ENCODE measurements at regions not wholly inside any gene's neighbourhood (a gene's known extent, or its start where the extent isn't known, plus 50 kb on each side); places are given as distances from the start of the nearest gene placed in this dataset.

- Histone ChIP-seq H3K27ac (replicated peaks; ENCODE audit: low read length) (no peak overlapping the region), H3K4me3 (ENCODE audit: low read length in 2 of 2) (no peak overlapping the region), H3K4me2 (ENCODE audit: insufficient read depth, low read length, poor library complexity, severe bottlenecking) (no peak overlapping the region), H3K9me3 (replicated peaks in 1 of 2; ENCODE audit: control insufficient read depth in 2 of 2, insufficient read depth in 1 of 2, low read depth in 1 of 2, low read length in 2 of 2) (no peaks in the 10 kb centered on the region), H3K4ac (ENCODE audit: low read length) (no peak overlapping the region), H3K23ac (ENCODE audit: low read depth, low read length, poor library complexity) (no peak overlapping the region), H2AFZ (ENCODE audit: low read length) (peak overlapping the region; percentile 60), H3K4me1 (ENCODE audit: control insufficient read depth in 2 of 2, insufficient read depth in 1 of 2, low read depth in 1 of 2, low read length in 2 of 2) (peaks cover 9 to 13% of the 10 kb centered on the region in 2 donors), H4K91ac (ENCODE audit: low read depth, low read length, poor library complexity) (no peak overlapping the region), H2BK15ac (ENCODE audit: low read length) (no peak overlapping the region), H3K79me1 (ENCODE audit: low read depth, low read length) (no peaks in the 10 kb centered on the region), H2BK5ac (ENCODE audit: low read length) (no peak overlapping the region), H2BK12ac (ENCODE audit: low read length) (no peak overlapping the region), H4K8ac (ENCODE audit: low read depth, low read length) (no peak overlapping the region), H3K18ac (ENCODE audit: low read length) (no peak overlapping the region), H3K9ac (ENCODE audit: low read depth, low read length, poor library complexity) (no peak overlapping the region), H2AK5ac (ENCODE audit: low read depth, low read length) (no peak overlapping the region), H3K36me3 (replicated peaks in 1 of 2; ENCODE audit: control insufficient read depth in 2 of 2, insufficient read depth in 2 of 2, low read length in 2 of 2) (no peaks in the 10 kb centered on the region), H3K14ac (ENCODE audit: low read length) (no peak overlapping the region), H2BK120ac (ENCODE audit: low read depth, low read length) (no peak overlapping the region), H3K27me3 (ENCODE audit: control insufficient read depth in 3 of 3, insufficient read depth in 3 of 3, low read depth in 1 of 3, low read length in 3 of 3) (peaks cover 0 to 12% (median 0%) of the 10 kb centered on the region in 3 experiments)
- DNase-seq (ENCODE audit: low spot score), result no peak
- WGBS, 2 donors (ENCODE audit: extremely low coverage in 2 of 2, insufficient read length in 2 of 2, insufficient replicate concordance in 1 of 2), result no CpG with 5 or more reads among the region's 14 CpGs
Measured at GRCh38 chr2:236369661-236370062, 105.5 kb upstream of the ASB18 start.

- WGBS, 2 donors (ENCODE audit: extremely low coverage in 2 of 2, insufficient read length in 2 of 2, insufficient replicate concordance in 1 of 2), result no CpG with 5 or more reads among the region's 10 CpGs
- no peak overlapping the region for H4K8ac ChIP-seq (ENCODE audit: low read depth, low read length)
- no peaks in the 10 kb centered on the region for H3K79me1 ChIP-seq (ENCODE audit: low read depth, low read length)
- H3K27me3 ChIP-seq (ENCODE audit: control insufficient read depth in 3 of 3, insufficient read depth in 3 of 3, low read depth in 1 of 3, low read length in 3 of 3), result peaks cover 0 to 6% (median 0%) of the 10 kb centered on the region in 3 experiments
- H2BK120ac ChIP-seq (ENCODE audit: low read depth, low read length), result no peak overlapping the region
- H2BK12ac ChIP-seq (ENCODE audit: low read length), result no peak overlapping the region
- no peak overlapping the region for H2AFZ ChIP-seq (ENCODE audit: low read length)
- peaks cover 9 to 13% of the 10 kb centered on the region in 2 donors for H3K4me1 ChIP-seq (ENCODE audit: control insufficient read depth in 2 of 2, insufficient read depth in 1 of 2, low read depth in 1 of 2, low read length in 2 of 2)
- no peak overlapping the region for H3K27ac ChIP-seq (replicated peaks; ENCODE audit: low read length)
- no peaks in the 10 kb centered on the region for H3K9me3 ChIP-seq (replicated peaks in 1 of 2; ENCODE audit: control insufficient read depth in 2 of 2, insufficient read depth in 1 of 2, low read depth in 1 of 2, low read length in 2 of 2)
- no peak overlapping the region for H3K4me2 ChIP-seq (ENCODE audit: insufficient read depth, low read length, poor library complexity, severe bottlenecking)
- no peak overlapping the region for H3K9ac ChIP-seq (ENCODE audit: low read depth, low read length, poor library complexity)
- no peak overlapping the region for H3K18ac ChIP-seq (ENCODE audit: low read length)
- no peak overlapping the region for H3K4ac ChIP-seq (ENCODE audit: low read length)
- no peak overlapping the region for H4K91ac ChIP-seq (ENCODE audit: low read depth, low read length, poor library complexity)
- no peak for DNase-seq (ENCODE audit: low spot score)
- H3K23ac ChIP-seq (ENCODE audit: low read depth, low read length, poor library complexity), result no peak overlapping the region
- H3K36me3 ChIP-seq (replicated peaks in 1 of 2; ENCODE audit: control insufficient read depth in 2 of 2, insufficient read depth in 2 of 2, low read length in 2 of 2), result no peaks in the 10 kb centered on the region
- no peak overlapping the region for H3K14ac ChIP-seq (ENCODE audit: low read length)
- H2BK15ac ChIP-seq (ENCODE audit: low read length), result peak overlapping the region; percentile 65
- no peak overlapping the region for H3K4me3 ChIP-seq (ENCODE audit: low read length in 2 of 2)
- no peak overlapping the region for H2AK5ac ChIP-seq (ENCODE audit: low read depth, low read length)
- H2BK5ac ChIP-seq (ENCODE audit: low read length), result no peak overlapping the region
Measured at GRCh38 chr2:236370847-236371409, 106.7 kb upstream of the ASB18 start.

- H3K18ac ChIP-seq (ENCODE audit: low read length), result no peak overlapping the region
- no peaks in the 10 kb centered on the region for H3K36me3 ChIP-seq (replicated peaks in 1 of 2; ENCODE audit: control insufficient read depth in 2 of 2, insufficient read depth in 2 of 2, low read length in 2 of 2)
- no peaks in the 10 kb centered on the region for H3K79me1 ChIP-seq (ENCODE audit: low read depth, low read length)
- H4K91ac ChIP-seq (ENCODE audit: low read depth, low read length, poor library complexity), result no peak overlapping the region
- no peak overlapping the region for H2BK12ac ChIP-seq (ENCODE audit: low read length)
- H3K9me3 ChIP-seq (replicated peaks in 1 of 2; ENCODE audit: control insufficient read depth in 2 of 2, insufficient read depth in 1 of 2, low read depth in 1 of 2, low read length in 2 of 2), result no peaks in the 10 kb centered on the region
- H2AFZ ChIP-seq (ENCODE audit: low read length), result no peak overlapping the region
- no CpG with 5 or more reads among the region's 5 CpGs for WGBS, 2 donors (ENCODE audit: extremely low coverage in 2 of 2, insufficient read length in 2 of 2, insufficient replicate concordance in 1 of 2)
- H3K14ac ChIP-seq (ENCODE audit: low read length), result no peak overlapping the region
- DNase-seq (ENCODE audit: low spot score), result no peak
- H3K23ac ChIP-seq (ENCODE audit: low read depth, low read length, poor library complexity), result no peak overlapping the region
- H3K27ac ChIP-seq (replicated peaks; ENCODE audit: low read length), result no peak overlapping the region
- H4K8ac ChIP-seq (ENCODE audit: low read depth, low read length), result no peak overlapping the region
- H2BK15ac ChIP-seq (ENCODE audit: low read length), result no peak overlapping the region
- peaks cover 0 to 10% (median 2%) of the 10 kb centered on the region in 3 experiments for H3K27me3 ChIP-seq (ENCODE audit: control insufficient read depth in 3 of 3, insufficient read depth in 3 of 3, low read depth in 1 of 3, low read length in 3 of 3)
- peaks cover 0 to under 1% of the 10 kb centered on the region in 2 donors for H3K4me1 ChIP-seq (ENCODE audit: control insufficient read depth in 2 of 2, insufficient read depth in 1 of 2, low read depth in 1 of 2, low read length in 2 of 2)
- H3K4me3 ChIP-seq (ENCODE audit: low read length in 2 of 2), result no peak overlapping the region
- no peak overlapping the region for H2AK5ac ChIP-seq (ENCODE audit: low read depth, low read length)
- no peak overlapping the region for H3K4me2 ChIP-seq (ENCODE audit: insufficient read depth, low read length, poor library complexity, severe bottlenecking)
- H2BK120ac ChIP-seq (ENCODE audit: low read depth, low read length), result no peak overlapping the region
- H2BK5ac ChIP-seq (ENCODE audit: low read length), result no peak overlapping the region
- H3K9ac ChIP-seq (ENCODE audit: low read depth, low read length, poor library complexity), result no peak overlapping the region
- H3K4ac ChIP-seq (ENCODE audit: low read length), result no peak overlapping the region
Measured at GRCh38 chr2:236375973-236376476, 111.8 kb upstream of the ASB18 start.

- DNase-seq (ENCODE audit: low spot score), result no peak
- H3K14ac ChIP-seq (ENCODE audit: low read length), result no peak overlapping the region
- H3K4me3 ChIP-seq (ENCODE audit: low read length in 2 of 2), result no peak overlapping the region
- no peak overlapping the region for H2BK120ac ChIP-seq (ENCODE audit: low read depth, low read length)
- H3K36me3 ChIP-seq (replicated peaks in 1 of 2; ENCODE audit: control insufficient read depth in 2 of 2, insufficient read depth in 2 of 2, low read length in 2 of 2), result no peaks in the 10 kb centered on the region
- H4K91ac ChIP-seq (ENCODE audit: low read depth, low read length, poor library complexity), result no peak overlapping the region
- WGBS, 2 donors (ENCODE audit: extremely low coverage in 2 of 2, insufficient read length in 2 of 2, insufficient replicate concordance in 1 of 2), result no CpG with 5 or more reads among the region's 7 CpGs
- no peak overlapping the region for H3K4me2 ChIP-seq (ENCODE audit: insufficient read depth, low read length, poor library complexity, severe bottlenecking)
- H3K18ac ChIP-seq (ENCODE audit: low read length), result no peak overlapping the region
- no peaks in the 10 kb centered on the region for H3K79me1 ChIP-seq (ENCODE audit: low read depth, low read length)
- H2AFZ ChIP-seq (ENCODE audit: low read length), result no peak overlapping the region
- no peaks in the 10 kb centered on the region for H3K9me3 ChIP-seq (replicated peaks in 1 of 2; ENCODE audit: control insufficient read depth in 2 of 2, insufficient read depth in 1 of 2, low read depth in 1 of 2, low read length in 2 of 2)
- H2BK12ac ChIP-seq (ENCODE audit: low read length), result no peak overlapping the region
- H3K4ac ChIP-seq (ENCODE audit: low read length), result no peak overlapping the region
- H2BK5ac ChIP-seq (ENCODE audit: low read length), result no peak overlapping the region
- no peak overlapping the region for H2AK5ac ChIP-seq (ENCODE audit: low read depth, low read length)
- no peaks in the 10 kb centered on the region for H3K4me1 ChIP-seq (ENCODE audit: control insufficient read depth in 2 of 2, insufficient read depth in 1 of 2, low read depth in 1 of 2, low read length in 2 of 2)
- H4K8ac ChIP-seq (ENCODE audit: low read depth, low read length), result no peak overlapping the region
- H3K9ac ChIP-seq (ENCODE audit: low read depth, low read length, poor library complexity), result no peak overlapping the region
- H3K27ac ChIP-seq (replicated peaks; ENCODE audit: low read length), result no peak overlapping the region
- H2BK15ac ChIP-seq (ENCODE audit: low read length), result no peak overlapping the region
- H3K27me3 ChIP-seq (ENCODE audit: control insufficient read depth in 3 of 3, insufficient read depth in 3 of 3, low read depth in 1 of 3, low read length in 3 of 3), result peaks cover 0 to 6% (median 2%) of the 10 kb centered on the region in 3 experiments
- no peak overlapping the region for H3K23ac ChIP-seq (ENCODE audit: low read depth, low read length, poor library complexity)
Measured at GRCh38 chr2:236376566-236377244, 112.5 kb upstream of the ASB18 start.

Measured in neuronal stem cell (in vitro differentiated cells).